GM18873 (cell line): ENCODE measurements at regions not wholly inside any gene's neighbourhood (a gene's known extent, or its start where the extent isn't known, plus 50 kb on each side); places are given as distances from the start of the nearest gene placed in this dataset.

ENCODE experiments used
- ATAC-seq: cut with Tn5 transposase; IDR thresholded peaks from one replicate; pipeline ENCODE4 v1.9.1; 2021; ENCODE audit warnings: mild to moderate bottlenecking, moderate library complexity, moderate number of reproducible peaks; ENCODE audit not compliant: unreplicated experiment, low FRiP score

GRCh38 chr10:31081937-31082840 is 50.5 kb upstream of the ZNF438 start:
- ATAC-seq: no peak

DNA sequence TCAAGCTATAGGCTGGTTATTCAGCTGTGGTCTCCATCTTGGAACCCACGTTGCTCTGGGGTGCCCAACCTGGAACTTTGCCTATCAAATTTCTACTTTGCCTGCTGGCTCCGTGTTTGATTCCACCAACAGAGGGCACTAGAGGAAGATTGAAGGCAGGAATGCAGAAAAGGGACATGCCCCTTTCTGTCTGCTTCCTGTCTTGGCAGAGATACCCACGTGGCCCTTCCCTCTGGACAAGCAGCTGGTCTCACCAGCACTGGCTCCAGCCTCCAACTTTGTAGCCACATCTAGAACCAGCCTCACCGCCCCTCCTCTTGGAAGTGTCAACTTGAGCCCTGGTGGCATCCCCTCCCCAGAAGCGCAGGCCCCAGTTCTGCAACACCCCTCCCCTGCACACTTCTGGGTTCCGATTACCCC is 52.1 kb upstream of the ZNF438 start:
- ATAC-seq: no peak

DNA sequence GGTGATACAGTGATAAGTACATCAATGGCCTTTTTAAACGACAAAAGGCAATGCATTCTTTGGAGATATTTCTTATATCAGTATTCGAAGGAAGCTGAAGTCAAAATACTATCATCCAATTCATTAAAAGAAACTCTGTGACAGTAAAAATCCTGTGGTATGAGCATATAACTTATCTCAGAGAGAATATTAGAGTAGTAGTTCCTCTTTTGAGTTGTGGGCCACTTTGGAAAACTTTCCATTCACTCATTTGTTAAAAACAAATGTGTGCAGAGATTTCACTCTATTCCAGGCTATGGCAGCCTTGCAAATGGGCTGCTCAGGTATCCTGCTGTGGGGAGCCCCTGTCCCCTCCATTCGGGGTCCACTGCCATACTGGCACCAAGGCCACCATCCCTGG is 55.3 kb upstream of the ZNF438 start:
- no peak for ATAC-seq

DNA sequence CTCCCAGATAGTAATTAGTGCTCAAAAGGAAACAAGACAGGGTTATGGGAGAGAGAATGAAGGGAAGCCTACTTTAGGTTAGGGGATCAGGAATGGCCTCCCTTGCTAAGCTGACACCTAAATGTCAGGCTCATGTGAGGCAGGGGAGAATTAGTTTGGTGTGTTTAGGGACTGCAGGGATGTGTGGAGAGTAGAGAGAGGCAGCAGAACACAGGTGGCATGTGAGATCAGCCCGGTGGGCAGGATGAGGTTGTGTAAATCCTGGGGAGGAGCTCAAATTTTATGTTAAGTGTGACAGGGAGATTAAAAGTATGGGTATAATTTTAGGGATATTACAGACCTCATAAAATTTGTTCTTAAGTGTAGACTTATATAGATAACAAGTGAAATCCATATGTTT is 56.2 kb upstream of the ZNF438 start:
- ATAC-seq: no peak

- ATAC-seq: no peak
Measured at GRCh38 chr10:31090894-31091607, 59.4 kb upstream of the ZNF438 start.

- ATAC-seq: no peak
Measured at GRCh38 chr10:31095677-31096560, 64.3 kb upstream of the ZNF438 start.

- no peak for ATAC-seq
Measured at GRCh38 chr10:31098046-31098445, 66.4 kb upstream of the ZNF438 start.

DNA sequence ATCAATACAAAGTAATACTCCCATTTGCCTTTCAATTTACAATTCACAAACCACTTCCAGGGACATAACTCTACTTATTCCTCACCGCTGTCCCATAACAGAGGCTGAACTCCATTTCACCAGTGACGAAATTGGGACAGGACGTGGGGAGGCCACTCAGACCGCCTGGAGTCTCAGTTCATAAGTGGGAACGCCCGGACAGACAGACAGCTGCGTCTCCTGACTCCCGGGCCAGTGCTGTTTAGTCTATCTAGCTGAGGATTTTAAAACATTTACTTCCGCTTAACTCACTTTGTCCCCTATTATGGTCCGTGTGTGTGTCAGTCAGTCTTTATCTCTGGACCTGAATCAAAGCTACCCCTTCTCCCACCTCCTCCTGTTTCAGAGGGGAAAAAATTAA is 67.4 kb upstream of the ZNF438 start:
- no peak for ATAC-seq

DNA sequence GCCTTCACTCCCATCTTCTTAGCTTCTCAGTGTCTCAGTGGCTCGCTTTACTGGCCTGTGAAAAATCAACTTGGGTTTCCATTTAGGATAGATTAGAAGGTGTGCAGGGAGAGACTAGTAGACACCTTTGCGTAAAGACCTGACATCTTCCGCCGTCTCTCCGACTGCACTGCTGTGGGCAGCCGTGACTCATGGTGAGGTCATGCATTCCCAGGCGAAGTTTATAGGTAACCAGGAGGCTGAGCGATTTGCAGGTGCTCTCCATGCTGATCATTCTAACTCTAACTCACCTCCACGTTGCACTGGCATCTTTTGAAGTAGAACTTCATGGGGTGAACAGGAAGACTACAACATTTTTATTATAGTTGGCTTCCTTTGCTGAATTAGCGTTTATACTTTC is 68.0 kb upstream of the ZNF438 start:
- no peak for ATAC-seq

- ATAC-seq: no peak
Measured at GRCh38 chr10:31100115-31100601, 68.5 kb upstream of the ZNF438 start.

DNA sequence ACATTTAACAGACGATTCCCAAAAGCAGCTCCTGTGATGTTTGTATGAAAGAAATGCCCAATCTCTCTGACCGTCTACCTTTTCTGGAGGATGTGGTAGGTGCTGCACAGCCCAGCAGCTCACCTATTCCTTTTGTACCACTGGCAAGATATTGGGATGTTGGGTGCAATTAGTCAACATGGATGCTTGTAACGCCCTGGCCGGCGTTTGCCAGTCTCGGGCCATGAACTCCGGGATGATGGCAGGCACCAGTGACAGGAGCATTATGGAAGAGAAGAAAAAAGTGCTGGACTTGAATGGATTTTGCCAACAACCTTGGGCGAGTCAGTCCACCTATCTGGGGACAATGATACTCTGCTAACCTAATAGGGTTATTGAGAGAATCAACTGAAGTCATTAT is 69.0 kb upstream of the ZNF438 start:
- ATAC-seq: no peak

DNA sequence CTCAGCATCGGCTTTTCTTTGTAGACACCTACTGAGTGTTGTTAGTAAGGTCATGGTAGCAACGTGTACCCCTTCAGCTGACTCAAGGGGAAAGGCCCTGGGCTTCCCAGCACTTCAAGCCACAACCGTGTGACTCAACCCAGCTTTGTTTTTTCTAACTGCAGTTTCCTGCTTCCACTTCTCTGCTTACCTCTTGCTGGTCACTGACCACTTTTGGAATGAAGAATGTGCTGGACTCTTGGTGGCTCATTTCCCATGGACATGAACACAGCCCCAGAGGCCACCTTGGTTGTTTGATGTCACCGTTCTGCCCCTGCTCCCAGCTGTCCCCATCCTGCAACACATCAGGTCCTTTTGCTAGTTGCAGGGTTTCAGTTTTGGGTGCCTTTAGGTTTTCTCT is 69.5 kb upstream of the ZNF438 start:
- ATAC-seq: peak; percentile 71

- no peak for ATAC-seq
Measured at GRCh38 chr10:31102421-31102820, 70.8 kb upstream of the ZNF438 start.

DNA sequence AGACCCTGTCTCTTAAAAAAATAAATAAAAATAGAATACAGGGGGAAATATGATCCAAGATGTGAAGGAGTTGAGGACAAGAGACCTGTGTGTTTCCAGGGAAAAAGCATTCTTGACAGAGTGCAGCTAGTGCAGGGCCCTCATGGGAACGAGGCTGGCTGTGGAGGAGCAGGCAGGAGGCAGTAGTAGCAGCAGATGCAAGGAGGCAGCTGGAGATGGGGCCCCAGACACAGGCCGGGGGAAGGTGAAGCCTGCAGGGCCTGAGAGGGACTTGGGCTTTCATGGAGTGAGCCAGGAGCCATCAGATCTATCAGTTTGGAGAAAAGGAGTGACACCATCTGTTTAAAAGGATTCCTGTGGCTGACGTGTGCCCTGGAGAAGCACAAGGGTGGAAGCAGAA is 71.4 kb upstream of the ZNF438 start:
- no peak for ATAC-seq

DNA sequence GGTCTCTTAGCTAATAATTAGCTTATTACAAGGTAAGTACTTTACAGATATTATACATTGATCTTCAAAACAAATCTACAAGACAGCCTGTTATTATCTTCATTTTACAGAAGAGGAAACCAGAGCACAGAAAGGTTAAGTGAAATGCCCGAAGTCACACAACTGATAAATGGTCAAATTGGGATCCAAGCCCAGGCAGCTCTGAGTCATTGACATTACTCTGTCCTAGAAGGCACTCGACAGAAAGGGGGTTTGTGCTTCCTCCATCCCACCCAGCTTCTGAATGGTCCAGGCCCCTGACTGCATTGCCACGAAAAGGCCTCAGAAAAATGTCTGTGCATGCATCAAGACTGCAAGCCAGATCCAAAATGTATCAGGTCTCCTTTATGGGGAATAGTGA is 81.3 kb upstream of the ZNF438 start:
- ATAC-seq: no peak

DNA sequence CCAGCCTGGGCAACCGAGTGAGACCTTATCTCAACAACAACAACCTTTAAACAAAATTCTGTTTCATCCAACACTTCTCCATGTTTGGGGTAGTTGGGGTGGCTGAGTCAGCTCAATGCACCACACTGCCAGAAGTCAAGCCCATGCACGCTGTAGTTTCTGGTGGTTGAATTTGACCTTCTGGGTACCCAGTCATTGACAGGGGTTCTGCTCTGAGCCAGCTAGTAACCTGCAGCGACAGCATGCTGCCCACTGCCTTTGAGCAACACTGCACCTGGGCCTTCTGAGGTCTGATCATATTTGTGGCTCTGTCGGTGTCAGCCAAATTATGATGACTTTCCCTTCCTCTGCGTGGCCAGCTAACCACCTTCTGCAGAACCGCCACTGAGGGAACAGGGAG is 84.6 kb upstream of the ZNF438 start:
- no peak for ATAC-seq

DNA sequence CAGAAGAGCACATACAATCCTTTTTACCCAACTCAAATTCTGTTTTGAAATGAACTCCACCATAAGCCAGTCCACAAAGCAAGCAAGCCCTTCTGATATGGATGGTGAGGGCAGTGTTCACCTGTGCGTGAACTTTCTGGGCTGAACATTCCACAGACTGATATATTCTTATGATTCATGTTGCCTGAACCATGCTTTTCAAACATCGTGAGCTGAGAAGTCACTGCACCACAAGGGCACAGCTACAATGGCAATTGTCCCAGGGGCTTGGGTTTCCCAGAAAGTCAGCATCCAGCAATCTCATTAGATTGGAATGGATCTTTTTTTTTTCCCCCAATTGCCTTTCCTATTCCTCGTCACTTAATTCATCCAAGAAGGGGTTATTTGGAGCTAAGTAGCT is 86.9 kb upstream of the ZNF438 start:
- ATAC-seq: no peak

DNA sequence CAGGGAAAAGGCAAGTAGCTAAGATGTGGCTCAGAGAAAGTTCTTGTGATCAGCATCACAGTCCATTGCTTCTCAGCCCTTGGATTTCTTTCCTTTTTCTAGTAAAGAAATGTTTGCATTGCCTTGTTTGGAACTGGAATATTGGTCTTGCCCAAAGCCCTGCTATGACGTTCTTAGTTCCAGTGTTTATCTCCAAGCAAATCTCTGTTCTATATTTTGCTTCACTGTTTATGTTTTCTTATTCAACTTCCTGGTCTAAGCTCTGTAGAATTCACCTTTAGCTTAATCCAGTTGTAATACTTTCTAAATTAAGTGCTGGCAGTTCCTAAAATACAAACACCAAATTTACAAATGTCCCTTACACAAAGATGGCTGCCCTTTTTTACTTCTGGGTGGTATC is 88.7 kb upstream of the ZNF438 start:
- no peak for ATAC-seq

DNA sequence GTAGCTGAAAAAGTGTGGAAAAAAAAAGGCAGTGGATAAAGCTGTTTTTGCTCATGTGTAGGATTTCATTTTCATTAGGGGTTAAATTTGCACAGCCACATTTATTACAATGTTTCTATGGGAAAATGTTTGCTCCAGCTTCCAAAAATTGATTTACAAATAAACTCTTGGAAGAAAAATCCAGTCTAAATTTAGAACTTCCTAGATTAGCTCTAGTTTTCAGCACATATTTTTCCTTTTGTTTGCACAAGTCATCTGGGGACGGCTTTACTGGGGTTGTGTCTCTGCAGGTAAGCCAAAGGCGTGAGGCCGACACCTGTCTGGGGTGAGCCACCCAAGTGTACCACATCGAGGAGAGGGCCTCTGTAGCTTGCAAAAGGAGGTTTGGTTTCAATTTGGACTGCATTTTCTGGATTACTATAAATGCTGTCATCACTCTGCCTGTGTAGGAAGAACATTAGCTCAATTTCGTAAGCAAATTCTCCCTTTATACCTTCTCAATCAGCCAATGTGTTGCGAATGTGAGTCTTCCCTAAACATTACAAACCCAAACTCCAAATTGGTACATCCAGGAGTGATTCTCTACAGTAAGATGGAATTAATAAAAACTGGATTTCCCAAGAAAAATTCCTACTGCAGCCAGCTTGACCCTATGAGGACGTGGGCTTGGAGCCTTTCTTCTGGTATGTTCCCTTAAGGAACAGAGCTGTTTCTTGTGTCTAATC is 89.5 kb upstream of the ZNF438 start:
- no peak for ATAC-seq
